NCI-H2227 (cell line): ENCODE measurements at regions not wholly inside any gene's neighbourhood (a gene's known extent, or its start where the extent isn't known, plus 50 kb on each side); places are given as distances from the start of the nearest gene placed in this dataset.
"Not testable (repeated sequence)": the region's sequence is repeated elsewhere in the genome, so short reads cannot be mapped to it uniquely, and the experiment has no call there.

Experiments
- DNase-seq: peaks from one replicate; lab custom pipeline; 2025; ENCODE audit not compliant: unreplicated experiment; lab: John Stamatoyannopoulos, UW

- no peak for DNase-seq
These were observed 55.5 kb downstream of the PRR15 start for GRCh38 chr7:29619111-29619510.

- no peak for DNase-seq
These were observed 56.4 kb downstream of the PRR15 start for GRCh38 chr7:29619848-29620555.

GRCh38 chr7:29620556-29620930, 56.9 kb downstream of the PRR15 start:
- no peak for DNase-seq

GRCh38 chr7:29622335-29623265, 59.0 kb downstream of the PRR15 start:
- DNase-seq = peak; percentile 25

- no peak for DNase-seq
These were observed 60.3 kb downstream of the PRR15 start for GRCh38 chr7:29623973-29624372.

GRCh38 chr7:29626730-29627129, 63.1 kb downstream of the PRR15 start:
- DNase-seq = peak; percentile 72

- DNase-seq = no peak
These were observed 64.0 kb downstream of the PRR15 start for GRCh38 chr7:29627631-29628030.

GRCh38 chr7:29629507-29629906, 65.9 kb downstream of the PRR15 start:
- no peak for DNase-seq

GRCh38 chr7:29635067-29636008, 71.7 kb downstream of the PRR15 start:
- peak; percentile 42 for DNase-seq

GRCh38 chr7:29636009-29636351, 72.3 kb downstream of the PRR15 start:
- DNase-seq = no peak

GRCh38 chr7:29637374-29637773, 73.7 kb downstream of the PRR15 start:
- DNase-seq = no peak

GRCh38 chr7:29638841-29639240, 75.2 kb downstream of the PRR15 start:
- not testable (repeated sequence) for DNase-seq

GRCh38 chr7:29639386-29639785, 75.8 kb downstream of the PRR15 start:
- no peak for DNase-seq

GRCh38 chr7:29639886-29640595, 76.4 kb downstream of the PRR15 start:
- DNase-seq = no peak

- DNase-seq = no peak
These were observed 78.0 kb downstream of the PRR15 start for GRCh38 chr7:29641651-29642050.

- DNase-seq = no peak
These were observed 79.0 kb downstream of the PRR15 start for GRCh38 chr7:29642494-29643155.

- DNase-seq = not testable (repeated sequence)
These were observed 82.5 kb downstream of the PRR15 start for GRCh38 chr7:29646116-29646515.

- no peak for DNase-seq
These were observed 83.5 kb downstream of the PRR15 start for GRCh38 chr7:29647020-29647654.

GRCh38 chr7:29647691-29648210, 84.1 kb downstream of the PRR15 start:
- not testable (repeated sequence) for DNase-seq
